HG03175 (cell line): ENCODE measurements at regions not wholly inside any gene's neighbourhood (a gene's known extent, or its start where the extent isn't known, plus 50 kb on each side); places are given as distances from the start of the nearest gene placed in this dataset.
A peak's percentile ranks its signal among the peaks of the same experiment; 100 is the strongest.
"Not testable (repeated sequence)": the region's sequence is repeated elsewhere in the genome, so short reads cannot be mapped to it uniquely, and the experiment has no call there.

Source experiments
- ATAC-seq: cut with Tn5 transposase; IDR thresholded peaks from one replicate; pipeline ENCODE4 v1.9.1; 2021; ENCODE audit warnings: mild to moderate bottlenecking, moderate library complexity; ENCODE audit not compliant: unreplicated experiment

DNA sequence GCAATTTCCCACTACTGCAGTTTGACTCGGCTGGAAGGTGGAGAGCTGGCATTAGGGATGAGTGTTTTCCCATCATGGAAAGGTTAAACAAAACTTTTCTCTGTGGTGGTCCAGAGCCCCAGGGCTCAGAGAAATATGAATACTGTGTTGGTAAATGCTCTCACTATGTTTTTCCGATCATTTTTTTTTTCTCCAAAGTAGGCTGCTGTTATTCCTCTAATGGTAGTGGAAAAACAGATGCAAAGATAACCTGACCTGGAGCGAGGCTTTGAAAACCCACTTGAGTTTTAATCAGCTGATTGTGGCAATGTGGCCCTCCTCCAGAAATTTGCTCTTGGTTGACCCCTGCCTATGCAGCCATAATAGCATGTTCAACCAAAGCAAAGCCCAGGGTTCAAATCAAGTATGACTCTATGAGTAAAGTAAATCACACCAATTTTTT is 320.8 kb upstream of the CTNNB1 start:
- ATAC-seq, result no peak

DNA sequence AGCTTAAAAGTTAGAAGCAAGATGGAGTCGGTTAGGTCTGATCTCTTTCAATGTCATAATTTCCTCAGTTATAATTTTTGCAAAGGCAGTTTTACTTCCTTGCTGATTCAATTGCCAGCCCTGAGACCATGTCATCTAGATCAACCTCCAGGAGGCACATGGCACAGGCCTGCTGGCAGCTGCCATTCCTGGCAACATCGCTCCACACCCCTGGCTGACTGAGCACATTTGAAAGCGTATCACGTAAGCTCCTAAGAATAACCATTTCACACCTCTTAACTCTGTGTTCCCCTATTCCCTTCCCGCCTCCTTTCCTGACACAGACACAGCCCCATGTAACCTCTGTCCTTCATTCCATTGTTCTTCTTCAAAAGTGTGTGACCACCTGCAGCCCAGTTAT is 313.9 kb upstream of the CTNNB1 start:
- no peak for ATAC-seq

GRCh38 chr3:40886660-40887425 is 312.5 kb upstream of the CTNNB1 start:
- no peak for ATAC-seq

- no peak for ATAC-seq
Observed at GRCh38 chr3:40891186-40891585, 308.1 kb upstream of the CTNNB1 start.

DNA sequence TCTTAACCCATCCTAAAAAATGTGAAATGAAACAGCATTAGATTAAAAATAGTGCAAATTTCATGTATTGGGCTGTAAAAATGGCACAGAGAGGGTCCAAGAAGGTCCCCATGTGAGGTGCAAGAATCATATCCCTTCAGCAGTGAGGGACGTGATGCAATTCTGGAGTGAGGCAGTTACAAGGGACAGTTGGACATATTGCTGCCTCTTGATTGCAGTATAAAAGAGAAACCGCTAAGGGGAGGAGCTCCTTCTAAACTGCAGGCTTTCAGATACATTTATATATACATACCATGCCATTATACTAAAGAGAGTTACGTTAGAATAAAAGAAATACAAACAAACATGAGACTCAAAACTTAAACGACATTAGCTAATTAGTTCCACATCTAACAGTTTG is 304.2 kb upstream of the CTNNB1 start:
- no peak for ATAC-seq

DNA sequence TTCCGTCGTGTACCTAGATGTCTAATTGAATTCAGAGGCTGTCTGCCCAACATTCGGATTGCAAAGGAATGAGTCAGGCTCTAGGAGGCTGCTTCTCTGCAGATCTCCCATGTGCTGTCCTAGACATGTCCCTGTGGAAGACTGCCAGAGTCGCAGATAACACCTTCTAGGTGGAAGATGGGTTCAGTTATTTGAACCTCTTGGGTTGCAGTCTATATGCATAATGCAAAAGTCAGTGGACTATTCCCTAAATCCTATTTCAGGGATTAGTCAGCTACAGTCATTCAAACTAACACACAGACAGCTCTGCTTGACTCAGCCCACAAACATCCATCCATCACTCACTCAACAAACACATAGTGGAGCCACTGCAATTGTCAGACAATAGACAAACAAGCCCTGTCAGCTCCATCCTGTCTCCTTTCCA is 300.0 kb upstream of the CTNNB1 start:
- no peak for ATAC-seq

DNA sequence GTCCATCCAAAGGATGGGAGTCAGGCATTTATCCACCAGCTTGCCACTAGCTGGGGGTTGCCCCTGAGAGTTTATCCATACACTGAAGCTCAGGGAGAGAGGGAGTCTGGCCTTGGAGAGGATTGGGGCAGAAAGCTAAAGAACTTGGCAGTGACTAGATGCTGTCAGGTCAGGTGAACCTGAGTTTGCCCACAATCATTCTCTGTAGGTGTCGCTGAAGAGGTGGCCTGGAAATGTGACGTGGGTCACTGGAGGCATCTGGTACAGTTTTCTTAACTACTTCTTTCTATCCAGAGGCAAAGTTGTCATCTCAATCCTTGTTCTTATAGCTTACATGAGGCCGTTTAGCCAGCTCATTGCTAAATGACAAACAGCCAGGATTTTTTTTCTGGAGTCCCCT is 298.0 kb upstream of the CTNNB1 start:
- ATAC-seq, result no peak

DNA sequence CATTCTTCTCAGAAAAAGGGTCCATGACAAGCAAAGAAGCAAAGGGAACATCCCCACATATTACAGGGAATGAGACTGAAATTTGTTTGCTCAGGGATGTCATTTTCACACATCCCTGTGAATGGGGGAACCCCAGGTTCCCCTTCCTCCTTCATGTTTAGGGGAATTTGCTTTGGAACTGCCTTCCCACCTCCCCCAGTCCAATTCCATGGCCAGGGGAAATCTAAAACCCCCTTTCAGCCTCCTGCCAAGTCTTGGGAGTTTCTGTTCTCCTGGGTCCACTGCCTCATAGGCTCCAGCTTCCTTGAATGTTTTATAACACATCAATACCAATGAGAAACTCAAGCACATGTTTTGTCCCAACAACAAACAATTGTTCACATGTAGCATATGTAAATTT is 297.5 kb upstream of the CTNNB1 start:
- no peak for ATAC-seq

- not testable (repeated sequence) for ATAC-seq
Observed at GRCh38 chr3:40907907-40908465, 291.3 kb upstream of the CTNNB1 start.

DNA sequence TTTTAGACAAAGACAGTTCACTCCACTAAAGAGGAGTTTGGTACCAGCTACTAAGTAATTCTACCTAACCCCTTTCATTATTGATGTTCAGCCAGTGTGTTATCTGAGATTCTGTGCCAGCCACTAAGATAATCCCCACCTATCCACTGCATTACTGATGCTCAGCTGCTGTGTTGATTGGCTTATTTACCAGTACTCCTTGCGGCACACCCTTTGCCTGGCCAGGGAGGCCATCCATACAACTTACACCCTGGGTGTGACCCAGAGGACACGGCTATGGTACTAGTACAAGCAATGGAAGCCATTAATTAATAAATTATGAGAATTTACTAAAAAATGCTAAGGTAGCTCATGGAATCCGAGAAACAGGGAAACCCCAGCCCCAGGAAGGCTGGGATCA is 290.7 kb upstream of the CTNNB1 start:
- no peak for ATAC-seq

DNA sequence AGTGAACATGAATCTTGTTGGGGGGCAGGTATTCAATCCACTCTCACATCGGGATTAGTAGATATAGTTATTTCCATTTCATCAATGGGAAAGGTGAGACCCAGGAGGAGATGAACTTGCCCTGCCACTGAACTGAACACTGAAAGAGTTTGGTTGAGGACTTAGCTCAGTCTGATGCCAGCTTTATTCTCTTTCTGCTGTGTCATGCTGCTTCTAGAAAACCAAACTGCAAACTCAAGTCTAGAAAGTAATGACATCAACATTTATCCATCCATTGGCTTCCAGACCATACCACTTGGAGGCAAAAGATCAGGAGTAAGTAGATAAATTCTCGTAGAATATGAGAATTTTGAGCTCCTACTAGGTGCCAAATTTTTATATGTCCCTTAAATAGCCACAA is 288.0 kb upstream of the CTNNB1 start:
- ATAC-seq, result no peak

GRCh38 chr3:40911928-40912327 is 287.4 kb upstream of the CTNNB1 start:
- ATAC-seq, result peak; percentile 75

GRCh38 chr3:40912461-40912860 is 286.8 kb upstream of the CTNNB1 start:
- ATAC-seq, result no peak

GRCh38 chr3:40913192-40913591 is 286.1 kb upstream of the CTNNB1 start:
- no peak for ATAC-seq

DNA sequence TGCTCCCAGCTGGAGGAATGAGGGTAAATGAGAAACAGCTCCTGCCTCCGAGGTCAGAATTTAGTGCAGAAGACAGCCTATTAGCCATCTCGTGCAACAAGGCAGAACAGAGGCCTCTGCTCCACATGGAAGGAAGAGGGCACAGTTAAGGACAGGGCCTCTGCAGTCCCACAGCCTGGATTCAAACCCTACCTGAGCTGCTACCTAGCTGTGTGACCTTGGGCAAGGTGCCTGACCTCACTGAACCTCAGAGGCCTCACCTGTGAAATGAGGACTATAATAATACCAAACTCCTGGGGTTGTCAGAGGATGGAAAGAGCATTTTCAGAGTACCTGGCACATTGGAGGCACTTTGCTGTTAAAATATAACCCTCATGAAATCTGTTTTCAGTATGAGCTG is 285.7 kb upstream of the CTNNB1 start:
- ATAC-seq, result no peak

DNA sequence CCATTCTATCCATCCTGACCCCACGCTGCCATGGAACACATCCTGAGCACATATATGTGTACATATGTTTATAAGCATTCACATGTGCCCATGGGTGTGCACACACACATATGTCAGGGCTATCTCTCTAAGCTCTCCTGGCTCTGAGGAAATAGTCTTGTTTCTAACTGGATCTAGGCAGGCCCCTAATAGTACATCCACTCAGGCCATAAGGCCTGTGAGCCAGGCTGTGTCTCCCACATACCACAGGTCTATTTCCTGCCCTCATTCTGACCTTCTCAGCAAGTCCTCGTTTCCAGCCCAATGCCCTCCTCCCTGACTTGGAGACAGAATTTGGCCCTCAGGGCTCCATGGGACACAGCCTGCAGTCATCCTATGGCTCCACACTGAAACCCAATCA is 284.8 kb upstream of the CTNNB1 start:
- no peak for ATAC-seq

- no peak for ATAC-seq
Observed at GRCh38 chr3:40915346-40915865, 283.9 kb upstream of the CTNNB1 start.

DNA sequence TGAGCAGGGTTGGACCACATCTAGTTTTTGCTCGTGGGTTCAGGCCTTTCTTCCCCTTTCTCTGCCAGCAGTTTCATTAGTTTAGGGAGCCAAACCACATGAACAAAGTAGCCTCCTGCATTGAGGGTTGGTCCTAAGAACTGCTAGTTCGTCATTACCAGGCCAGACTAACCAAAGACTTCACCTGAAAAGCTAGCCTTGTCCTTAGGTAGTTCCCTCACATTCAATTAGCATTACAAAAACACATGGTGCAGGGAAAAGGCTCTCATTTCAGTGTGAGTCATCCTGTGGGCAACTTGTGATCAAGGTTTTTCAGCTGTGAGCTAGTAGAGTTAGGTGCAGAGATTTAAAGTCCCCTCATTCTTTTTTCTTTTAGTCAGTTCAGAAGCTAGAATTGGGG is 279.3 kb upstream of the CTNNB1 start:
- no peak for ATAC-seq

DNA sequence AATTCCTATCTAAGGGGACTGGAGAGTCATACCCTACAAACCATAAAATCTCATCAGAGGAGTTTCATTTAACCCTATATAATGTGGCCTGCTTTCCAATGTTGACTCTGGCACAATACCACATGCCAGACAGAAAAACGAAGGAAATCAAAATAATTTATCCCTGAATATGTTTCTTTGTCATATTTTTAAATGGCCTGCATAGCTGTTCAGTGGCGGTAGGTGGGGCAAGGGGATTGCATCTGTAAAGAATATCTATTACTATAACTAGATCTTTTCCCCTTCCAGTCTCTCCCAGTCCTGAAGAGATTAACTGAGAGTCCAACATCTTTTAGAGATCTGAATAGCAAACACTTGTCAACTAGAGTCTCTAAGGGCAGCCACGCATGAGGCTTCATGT is 278.1 kb upstream of the CTNNB1 start:
- no peak for ATAC-seq

GRCh38 chr3:40923143-40923542 is 276.2 kb upstream of the CTNNB1 start:
- no peak for ATAC-seq

DNA sequence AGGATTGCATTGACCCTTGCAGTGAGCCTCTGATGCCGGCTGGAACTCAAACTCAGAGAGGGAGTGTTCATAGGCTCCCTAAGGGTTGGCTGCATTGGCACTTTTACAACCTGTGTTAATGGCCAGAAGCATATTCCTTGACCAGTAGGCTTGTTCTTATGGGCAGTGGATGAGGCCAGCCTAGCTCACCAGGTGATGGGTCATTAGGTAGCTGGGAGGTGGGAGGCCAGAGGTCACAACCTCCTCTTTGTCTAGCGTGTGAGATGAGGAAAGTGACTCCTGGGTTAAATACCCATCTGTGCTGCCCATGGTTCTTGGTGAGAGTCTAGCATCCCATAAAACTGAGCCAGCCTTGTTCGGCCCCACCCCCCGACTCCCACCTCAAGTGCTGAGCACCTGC is 275.7 kb upstream of the CTNNB1 start:
- ATAC-seq, result no peak

DNA sequence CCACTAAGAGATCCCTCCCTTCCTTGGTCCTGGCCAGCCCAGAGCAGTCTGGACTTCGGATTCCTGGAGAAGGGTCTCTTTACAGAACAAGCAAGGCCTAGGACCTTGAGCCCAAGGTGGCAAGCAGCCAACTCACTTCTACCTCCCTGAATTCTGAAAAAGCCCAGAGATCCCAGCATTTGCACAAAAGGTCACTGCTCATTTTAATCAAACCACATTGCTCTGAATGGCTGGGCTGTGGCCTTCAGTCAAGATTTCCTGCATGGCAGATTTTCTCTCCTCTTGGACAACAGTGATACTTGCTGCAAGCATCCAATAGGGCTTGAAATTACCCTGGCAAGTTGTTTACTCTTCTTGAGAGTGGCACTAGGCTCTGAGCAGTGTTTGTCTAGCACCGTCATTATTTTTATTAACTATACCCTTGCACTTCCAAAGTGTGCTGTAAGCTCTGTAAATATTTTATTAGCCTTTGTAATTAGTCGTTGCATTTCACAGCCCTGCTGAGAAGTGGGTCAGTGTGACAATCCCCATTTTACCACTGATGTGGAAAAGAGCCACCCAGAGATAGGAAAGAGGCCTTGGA is 274.7 kb upstream of the CTNNB1 start:
- no peak for ATAC-seq
